ENCODE measurements at regions not wholly inside any gene's neighbourhood (a gene's known extent, or its start where the extent isn't known, plus 50 kb on each side); places are given as distances from the start of the nearest gene placed in this dataset.

DNA sequence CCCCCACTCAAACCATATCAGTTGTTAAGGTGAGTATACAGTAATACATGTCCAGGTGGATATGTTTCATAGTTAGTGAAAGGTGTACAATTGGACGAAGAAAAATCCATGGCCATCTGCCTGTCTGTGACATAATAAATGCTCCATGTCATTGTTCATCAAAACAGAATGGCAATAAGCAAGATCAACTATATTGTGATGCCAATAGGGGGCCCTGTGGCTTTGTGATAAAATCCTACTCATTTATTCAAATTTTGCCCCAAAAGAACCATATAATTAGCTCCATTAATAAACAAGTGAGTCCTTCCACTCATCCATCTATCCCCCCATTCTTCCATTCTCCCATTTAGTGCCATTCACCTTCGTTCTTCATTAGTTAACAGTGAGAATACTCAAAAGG, 102.0 kb downstream of the MGST1 start:
- Histone ChIP-seq H4K91ac (ENCODE audit: insufficient read length, low read depth, low read length) (no peak overlapping the region), H3K18ac (ENCODE audit: insufficient read length, low read depth, low read length) (no peak overlapping the region), H4K8ac (replicated peaks; ENCODE audit: insufficient read length, low read depth, low read length) (no peak overlapping the region), H2BK120ac (ENCODE audit: low read depth, low read length, poor library complexity, severe bottlenecking) (no peak overlapping the region), H3K9ac (ENCODE audit: extremely low read depth, insufficient read length, low read length) (no peak overlapping the region), H3K79me2 (ENCODE audit: insufficient read depth, low read length) (no peaks in the 10 kb centered on the region), H3K23me2 (ENCODE audit: insufficient read length, low read depth, low read length, poor library complexity, severe bottlenecking) (no peaks in the 10 kb centered on the region), H3K4me1 (ENCODE audit: insufficient read depth, low read length) (peaks cover 7% of the 10 kb centered on the region; the same call in 1 of the 2 replicates), H2BK12ac (ENCODE audit: insufficient read length, low read depth, low read length) (no peak overlapping the region), H3T11ph (ENCODE audit: low read length) (no peak overlapping the region), H4K5ac (ENCODE audit: insufficient read length, low read depth, low read length) (no peak overlapping the region), H3K4me2 (ENCODE audit: insufficient read depth, insufficient read length, low read length) (no peak overlapping the region), H3K14ac (ENCODE audit: insufficient read depth, low read length) (no peak overlapping the region), H3K23ac (ENCODE audit: insufficient read length, low read depth, low read length) (no peak overlapping the region), H2BK15ac (ENCODE audit: low read depth, low read length) (no peak overlapping the region), H3K4ac (ENCODE audit: low read depth, low read length) (no peak overlapping the region), H2AFZ (ENCODE audit: low read length) (no peak overlapping the region), H2AK5ac (ENCODE audit: insufficient read length, low read length) (no peak overlapping the region), H3K56ac (ENCODE audit: insufficient read length, low read depth, low read length) (no peak overlapping the region), H2BK20ac (ENCODE audit: low read depth, low read length, poor library complexity, severe bottlenecking) (no peak overlapping the region), H4K20me1 (ENCODE audit: control insufficient read depth, insufficient read depth, insufficient read length) (no peaks in the 10 kb centered on the region), H3K27ac (ENCODE audit: insufficient read length, low read depth, low read length) (no peak overlapping the region), H3K27me3 (ENCODE audit: insufficient read depth, low read length) (0 out of 2 replicates have a peak, but pooled peaks cover 3% of the 10 kb centered on the region), H2BK5ac (ENCODE audit: insufficient read length, low read length) (no peak overlapping the region), H3K9me3 (ENCODE audit: control insufficient read depth, low read depth, low read length) (no peaks in the 10 kb centered on the region), H3K79me1 (ENCODE audit: insufficient read depth, low read depth, low read length, poor library complexity, severe bottlenecking) (no peaks in the 10 kb centered on the region)
- Mint-ChIP-seq H3K36me3 (ENCODE audit: insufficient read depth in 1 of 3, low read depth in 3 of 3) (no peaks in the 10 kb centered on the region), H3K4me3 (no peak overlapping the region), H3K27ac (no peak overlapping the region), H3K4me1 (peaks cover 15 to 16% of the 10 kb centered on the region in 2 experiments), H3K9me3 (no peaks in the 10 kb centered on the region), H3K27me3 (ENCODE audit: low read depth) (peaks cover 17% of the 10 kb centered on the region)
- TF ChIP-seq, protein P1, sequence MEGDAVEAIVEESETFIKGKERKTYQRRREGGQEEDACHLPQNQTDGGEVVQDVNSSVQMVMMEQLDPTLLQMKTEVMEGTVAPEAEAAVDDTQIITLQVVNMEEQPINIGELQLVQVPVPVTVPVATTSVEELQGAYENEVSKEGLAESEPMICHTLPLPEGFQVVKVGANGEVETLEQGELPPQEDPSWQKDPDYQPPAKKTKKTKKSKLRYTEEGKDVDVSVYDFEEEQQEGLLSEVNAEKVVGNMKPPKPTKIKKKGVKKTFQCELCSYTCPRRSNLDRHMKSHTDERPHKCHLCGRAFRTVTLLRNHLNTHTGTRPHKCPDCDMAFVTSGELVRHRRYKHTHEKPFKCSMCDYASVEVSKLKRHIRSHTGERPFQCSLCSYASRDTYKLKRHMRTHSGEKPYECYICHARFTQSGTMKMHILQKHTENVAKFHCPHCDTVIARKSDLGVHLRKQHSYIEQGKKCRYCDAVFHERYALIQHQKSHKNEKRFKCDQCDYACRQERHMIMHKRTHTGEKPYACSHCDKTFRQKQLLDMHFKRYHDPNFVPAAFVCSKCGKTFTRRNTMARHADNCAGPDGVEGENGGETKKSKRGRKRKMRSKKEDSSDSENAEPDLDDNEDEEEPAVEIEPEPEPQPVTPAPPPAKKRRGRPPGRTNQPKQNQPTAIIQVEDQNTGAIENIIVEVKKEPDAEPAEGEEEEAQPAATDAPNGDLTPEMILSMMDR (conservative IDR thresholded peaks at IDR 0.05) = no peak; the same call in 2 of the 3 replicates
- WGBS (ENCODE audit: extremely low coverage, insufficient read length, low lambda C conversion rate) = no CpG with 5 or more reads among the region's 2 CpGs
- no peak for DNase-seq
